Osteocyte (in vitro differentiated cells): ENCODE measurements at regions not wholly inside any gene's neighbourhood (a gene's known extent, or its start where the extent isn't known, plus 50 kb on each side); places are given as distances from the start of the nearest gene placed in this dataset.

Experiments
- DNase-seq: peaks from one replicate; pipeline ENCODE4 v3.0.0; 2021; ENCODE audit warnings: mixed read lengths; ENCODE audit not compliant: unreplicated experiment; ENCODE audit errors: extremely low spot score
- H3K27ac Mint-ChIP-seq: one replicate; pipeline ENCODE4 v1.8.0; 2021; ENCODE audit warnings: mild to moderate bottlenecking, mixed read lengths; ENCODE audit not compliant: unreplicated experiment
- H3K27me3 Mint-ChIP-seq: one replicate; pipeline ENCODE4 v1.8.0; 2021; ENCODE audit warnings: mixed read lengths; ENCODE audit not compliant: unreplicated experiment
- H3K36me3 Mint-ChIP-seq: one replicate; pipeline ENCODE4 v1.8.0; 2021; ENCODE audit warnings: mixed read lengths; ENCODE audit not compliant: unreplicated experiment
- H3K4me1 Mint-ChIP-seq: one replicate; pipeline ENCODE4 v1.8.0; 2021; ENCODE audit warnings: mixed read lengths; ENCODE audit not compliant: unreplicated experiment
- H3K4me3 Mint-ChIP-seq: one replicate; pipeline ENCODE4 v1.8.0; 2021; ENCODE audit warnings: mild to moderate bottlenecking, moderate library complexity, mixed read lengths; ENCODE audit not compliant: unreplicated experiment
- H3K9me3 Mint-ChIP-seq: one replicate; pipeline ENCODE4 v1.8.0; 2021; ENCODE audit warnings: mixed read lengths; ENCODE audit not compliant: unreplicated experiment
- TF ChIP-seq, protein P1 (sequence below): fragments of 200-600 bp; sonication (generic); IDR thresholded peaks from 2 replicates; pipeline ENCODE4 v1.5.0; 2021; ENCODE audit warnings: antibody characterized with exemption, mild to moderate bottlenecking, moderate library complexity

GRCh38 chr6:9089724-9090123, 654.4 kb upstream of the SLC35B3 start:
- H3K9me3 Mint-ChIP-seq = no peaks in the 10 kb centered on the region
- H3K27me3 Mint-ChIP-seq = no peaks in the 10 kb centered on the region
- no peaks in the 10 kb centered on the region for H3K36me3 Mint-ChIP-seq
- no peaks in the 10 kb centered on the region for H3K4me1 Mint-ChIP-seq
- DNase-seq = no peak
- H3K27ac Mint-ChIP-seq = no peak overlapping the region
- no peak overlapping the region for H3K4me3 Mint-ChIP-seq
- TF ChIP-seq, protein P1, sequence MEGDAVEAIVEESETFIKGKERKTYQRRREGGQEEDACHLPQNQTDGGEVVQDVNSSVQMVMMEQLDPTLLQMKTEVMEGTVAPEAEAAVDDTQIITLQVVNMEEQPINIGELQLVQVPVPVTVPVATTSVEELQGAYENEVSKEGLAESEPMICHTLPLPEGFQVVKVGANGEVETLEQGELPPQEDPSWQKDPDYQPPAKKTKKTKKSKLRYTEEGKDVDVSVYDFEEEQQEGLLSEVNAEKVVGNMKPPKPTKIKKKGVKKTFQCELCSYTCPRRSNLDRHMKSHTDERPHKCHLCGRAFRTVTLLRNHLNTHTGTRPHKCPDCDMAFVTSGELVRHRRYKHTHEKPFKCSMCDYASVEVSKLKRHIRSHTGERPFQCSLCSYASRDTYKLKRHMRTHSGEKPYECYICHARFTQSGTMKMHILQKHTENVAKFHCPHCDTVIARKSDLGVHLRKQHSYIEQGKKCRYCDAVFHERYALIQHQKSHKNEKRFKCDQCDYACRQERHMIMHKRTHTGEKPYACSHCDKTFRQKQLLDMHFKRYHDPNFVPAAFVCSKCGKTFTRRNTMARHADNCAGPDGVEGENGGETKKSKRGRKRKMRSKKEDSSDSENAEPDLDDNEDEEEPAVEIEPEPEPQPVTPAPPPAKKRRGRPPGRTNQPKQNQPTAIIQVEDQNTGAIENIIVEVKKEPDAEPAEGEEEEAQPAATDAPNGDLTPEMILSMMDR = no peak

GRCh38 chr6:9087470-9087869, 652.1 kb upstream of the SLC35B3 start:
- TF ChIP-seq, protein P1 = no peak
- no peaks in the 10 kb centered on the region for H3K9me3 Mint-ChIP-seq
- H3K4me1 Mint-ChIP-seq = no peaks in the 10 kb centered on the region
- no peaks in the 10 kb centered on the region for H3K36me3 Mint-ChIP-seq
- DNase-seq = no peak
- no peaks in the 10 kb centered on the region for H3K27me3 Mint-ChIP-seq
- H3K27ac Mint-ChIP-seq = no peak overlapping the region
- H3K4me3 Mint-ChIP-seq = no peak overlapping the region

DNA sequence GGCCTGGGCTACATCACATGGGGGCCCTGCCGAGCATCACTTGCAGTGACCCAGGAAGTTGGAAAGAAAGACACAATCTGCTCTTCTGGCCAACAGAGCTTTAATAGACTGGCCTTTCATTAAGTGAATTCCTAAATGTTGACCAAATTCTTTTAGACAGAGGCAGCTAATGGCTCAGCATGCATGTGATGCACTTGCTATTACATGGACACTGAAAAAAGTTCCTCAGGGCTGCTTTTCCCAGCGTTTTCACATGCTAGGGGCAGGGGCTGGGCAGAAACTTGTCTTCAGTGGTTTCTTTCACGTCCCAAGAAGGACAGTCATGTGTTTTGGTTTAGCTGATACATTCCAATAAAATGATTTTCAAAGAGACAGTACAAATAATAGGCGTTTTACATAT, 651.0 kb upstream of the SLC35B3 start:
- Mint-ChIP-seq H3K9me3 (no peaks in the 10 kb centered on the region), H3K36me3 (no peaks in the 10 kb centered on the region), H3K27me3 (no peaks in the 10 kb centered on the region), H3K27ac (no peak overlapping the region), H3K4me1 (no peaks in the 10 kb centered on the region), H3K4me3 (no peak overlapping the region)
- TF ChIP-seq, protein P1 = no peak
- no peak for DNase-seq

DNA sequence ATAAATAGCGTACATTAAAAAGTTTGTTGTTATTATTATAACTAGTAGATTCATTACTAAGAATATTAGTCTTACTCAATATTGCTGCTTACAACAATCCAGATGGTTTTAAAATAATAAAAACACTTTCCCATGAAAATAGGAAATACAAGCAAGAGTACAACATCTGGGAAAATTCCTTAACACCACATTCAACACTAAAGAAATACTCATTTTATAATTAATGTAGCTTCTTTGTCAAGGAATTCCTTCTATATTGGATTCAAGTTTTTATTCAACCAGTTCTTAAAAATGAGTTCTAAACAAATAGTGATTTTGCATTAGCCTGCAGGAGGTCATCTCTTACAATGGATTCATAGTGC, 650.3 kb upstream of the SLC35B3 start:
- TF ChIP-seq, protein P1 = no peak
- Mint-ChIP-seq H3K9me3 (no peaks in the 10 kb centered on the region), H3K27ac (no peak overlapping the region), H3K4me1 (no peaks in the 10 kb centered on the region), H3K36me3 (no peaks in the 10 kb centered on the region), H3K4me3 (no peak overlapping the region), H3K27me3 (no peaks in the 10 kb centered on the region)
- no peak for DNase-seq

DNA sequence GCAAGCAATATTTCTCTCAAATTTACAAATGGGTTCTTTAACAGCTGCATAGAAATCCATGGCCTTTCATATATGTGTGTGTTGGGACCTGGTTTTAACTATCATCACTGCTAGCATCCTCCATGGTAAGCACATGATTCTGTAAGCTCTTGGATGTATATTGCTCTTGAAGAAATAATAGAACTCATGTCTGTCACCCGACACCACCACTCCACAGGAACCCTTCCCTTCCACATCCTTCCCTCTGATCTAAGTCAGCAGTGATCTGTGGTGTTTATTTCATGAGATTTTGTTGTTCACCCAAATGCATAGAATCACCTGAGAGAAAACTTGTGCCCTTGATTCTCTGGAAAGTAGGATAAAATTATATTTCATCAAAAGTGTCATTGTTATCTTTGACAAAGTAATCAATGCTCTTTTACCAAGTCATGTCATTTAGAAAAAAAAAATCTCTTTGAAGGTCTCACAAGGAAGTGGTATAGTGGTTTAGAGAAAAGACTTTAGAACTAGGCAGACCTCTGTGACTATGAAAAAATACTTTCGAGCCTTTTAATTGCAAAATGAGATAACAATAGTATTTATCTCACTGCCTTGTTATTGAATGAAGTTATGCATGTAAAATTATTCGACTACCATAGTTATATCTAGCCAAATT, 649.8 kb upstream of the SLC35B3 start:
- Mint-ChIP-seq H3K27ac (no peak overlapping the region), H3K36me3 (no peaks in the 10 kb centered on the region), H3K27me3 (no peaks in the 10 kb centered on the region), H3K4me3 (no peak overlapping the region), H3K9me3 (no peaks in the 10 kb centered on the region), H3K4me1 (no peaks in the 10 kb centered on the region)
- TF ChIP-seq, protein P1 = no peak
- DNase-seq = no peak
